GM18870 (cell line): ENCODE measurements at regions not wholly inside any gene's neighbourhood (a gene's known extent, or its start where the extent isn't known, plus 50 kb on each side); places are given as distances from the start of the nearest gene placed in this dataset.
"Not testable (repeated sequence)": the region's sequence is repeated elsewhere in the genome, so short reads cannot be mapped to it uniquely, and the experiment has no call there.

Experiments used
- ATAC-seq: cut with Tn5 transposase; IDR thresholded peaks from one replicate; pipeline ENCODE4 v1.9.1; 2021; ENCODE audit warnings: moderate library complexity; ENCODE audit not compliant: unreplicated experiment

- no peak for ATAC-seq
Observed at GRCh38 chr7:109402107-109402506, 832.4 kb downstream of the DNAJB9 start.

- no peak for ATAC-seq
Observed at GRCh38 chr7:109407756-109408155, 838.1 kb downstream of the DNAJB9 start.

GRCh38 chr7:109437957-109438356, 868.3 kb downstream of the DNAJB9 start:
- no peak for ATAC-seq

GRCh38 chr7:109449760-109450159, 880.1 kb downstream of the DNAJB9 start:
- no peak for ATAC-seq

GRCh38 chr7:109456116-109456515, 886.4 kb downstream of the DNAJB9 start:
- ATAC-seq, result no peak

- no peak for ATAC-seq
Observed at GRCh38 chr7:109460296-109460695, 890.6 kb downstream of the DNAJB9 start.

GRCh38 chr7:109462171-109462570, 892.5 kb downstream of the DNAJB9 start:
- no peak for ATAC-seq

- ATAC-seq, result not testable (repeated sequence)
Observed at GRCh38 chr7:109467729-109468128, 898.1 kb downstream of the DNAJB9 start.

- no peak for ATAC-seq
Observed at GRCh38 chr7:109473172-109473571, 903.5 kb downstream of the DNAJB9 start.

GRCh38 chr7:109476409-109476808, 906.7 kb downstream of the DNAJB9 start:
- no peak for ATAC-seq

- ATAC-seq, result no peak
Observed at GRCh38 chr7:109479388-109479787, 909.7 kb downstream of the DNAJB9 start.

GRCh38 chr7:109490607-109491006, 920.9 kb downstream of the DNAJB9 start:
- ATAC-seq, result not testable (repeated sequence)

- no peak for ATAC-seq
Observed at GRCh38 chr7:109497053-109497452, 927.4 kb downstream of the DNAJB9 start.

GRCh38 chr7:109498131-109498530, 928.5 kb downstream of the DNAJB9 start:
- no peak for ATAC-seq

- ATAC-seq, result no peak
Observed at GRCh38 chr7:109503421-109503820, 933.7 kb downstream of the DNAJB9 start.

GRCh38 chr7:109522585-109522984, 952.9 kb downstream of the DNAJB9 start:
- no peak for ATAC-seq

- no peak for ATAC-seq
Observed at GRCh38 chr7:109527833-109528232, 958.2 kb downstream of the DNAJB9 start.

GRCh38 chr7:109529712-109530111, 960.0 kb downstream of the DNAJB9 start:
- no peak for ATAC-seq

GRCh38 chr7:109532262-109532992, 962.8 kb downstream of the DNAJB9 start:
- no peak for ATAC-seq

- no peak for ATAC-seq
Observed at GRCh38 chr7:109545686-109546085, 976.0 kb downstream of the DNAJB9 start.

GRCh38 chr7:109549471-109550193, 980.0 kb downstream of the DNAJB9 start:
- ATAC-seq, result no peak

GRCh38 chr7:109552017-109552416, 982.3 kb downstream of the DNAJB9 start:
- no peak for ATAC-seq
